T-helper 22 cell (primary cell): ENCODE measurements at regions not wholly inside any gene's neighbourhood (a gene's known extent, or its start where the extent isn't known, plus 50 kb on each side); places are given as distances from the start of the nearest gene placed in this dataset.

Experiments used
- DNase-seq: peaks from one replicate; pipeline ENCODE4 v3.0.0-alpha.2; 2020; ENCODE audit warnings: low read depth

DNA sequence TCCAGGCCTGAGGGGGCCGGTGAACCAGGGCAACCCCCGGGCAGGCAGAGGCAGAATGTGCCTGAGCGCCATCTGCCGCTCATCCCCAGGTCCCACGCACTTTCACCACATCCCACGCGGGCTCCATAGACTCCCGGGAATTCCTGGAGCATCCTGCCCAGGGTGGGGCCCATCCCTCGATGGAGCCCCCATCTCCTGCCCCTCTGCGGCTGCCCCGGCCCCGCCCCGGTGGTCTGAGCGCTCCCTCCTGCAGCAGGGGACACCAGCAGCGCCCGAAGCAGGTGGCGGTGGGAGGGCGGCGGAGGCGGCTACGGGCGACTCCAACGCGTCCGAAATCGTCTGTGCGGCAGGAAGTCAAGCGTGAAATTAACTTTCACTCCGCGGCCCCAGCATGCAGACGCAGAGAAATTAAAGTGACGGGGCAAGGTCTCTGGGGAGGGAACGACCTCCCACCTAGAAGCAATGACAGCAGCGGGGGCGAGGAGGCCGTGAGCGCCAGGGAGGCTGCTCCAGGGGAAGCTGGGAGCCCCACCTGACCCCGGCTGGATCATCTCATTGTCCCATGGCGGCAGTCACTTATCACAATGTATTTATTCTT lies 122.2 kb downstream of the NCOR2 start:
- DNase-seq, result no peak

DNA sequence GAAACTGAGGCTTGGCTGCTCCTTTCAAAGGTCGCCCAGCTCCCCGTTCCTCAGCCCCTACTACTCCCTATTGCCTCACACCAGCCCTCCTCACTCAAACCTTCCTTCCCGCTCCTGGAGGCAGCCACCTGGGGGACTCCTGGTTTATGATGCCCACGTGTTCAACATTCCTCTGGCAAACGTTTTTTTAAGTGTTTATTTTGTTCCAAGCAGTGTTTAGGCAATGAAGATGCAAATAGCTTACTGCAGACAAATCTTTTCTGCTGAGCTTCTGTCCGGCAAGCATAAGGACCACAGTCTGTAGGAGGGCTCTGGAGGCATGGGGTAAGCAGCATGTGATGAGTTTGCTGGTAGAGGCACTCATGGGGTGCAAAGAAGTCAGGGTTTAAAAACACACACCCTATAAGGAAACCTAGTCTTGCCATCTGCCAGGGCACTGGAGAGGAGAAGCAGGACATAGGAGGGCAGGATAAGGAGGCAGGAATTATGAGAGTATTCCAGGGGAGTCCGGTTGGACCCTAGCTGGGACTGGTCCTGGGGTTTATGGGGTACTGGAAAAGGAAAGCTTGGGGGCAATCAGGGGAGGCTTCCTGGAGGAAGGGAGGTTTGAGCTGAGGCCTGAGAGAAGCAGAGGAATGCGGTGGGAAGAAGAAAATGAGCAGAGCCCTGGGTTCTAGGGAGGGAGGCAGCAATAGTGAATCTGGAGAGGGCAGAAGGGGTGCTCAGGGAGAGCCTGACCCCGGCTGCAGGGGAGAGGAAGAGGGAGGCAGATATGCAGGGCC lies 123.3 kb downstream of the NCOR2 start:
- DNase-seq, result no peak

DNA sequence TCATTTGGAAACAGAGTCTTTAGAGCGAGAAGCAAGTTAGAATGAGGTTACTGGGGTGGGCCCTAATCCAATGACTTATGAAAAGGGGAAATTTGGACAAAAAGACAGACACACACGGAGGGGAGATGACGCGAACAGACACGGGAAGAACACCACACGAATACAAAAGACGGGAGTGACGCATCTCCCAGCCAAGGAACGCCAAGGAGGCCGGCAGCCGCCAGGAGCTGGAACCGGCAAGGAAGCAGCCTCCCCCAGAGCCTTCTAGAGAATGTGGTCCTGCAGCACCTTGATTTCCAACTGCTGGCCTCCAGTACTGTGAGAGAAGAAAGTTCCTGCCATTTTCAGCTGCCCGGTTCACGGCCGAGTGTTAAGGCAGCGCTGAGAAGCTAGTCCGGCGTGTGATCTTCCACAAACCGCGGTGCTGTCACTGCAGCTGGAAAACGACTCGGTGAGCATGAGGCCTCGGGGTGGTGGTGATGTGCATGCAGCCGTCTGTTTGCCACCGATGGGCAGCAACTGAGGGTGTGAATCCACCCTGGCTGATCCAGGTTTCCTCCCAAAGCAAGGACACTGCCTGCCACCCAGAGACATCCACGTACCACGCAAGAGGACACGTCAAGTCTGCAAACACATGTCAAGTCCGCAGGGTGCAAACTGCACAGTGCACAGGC lies 124.5 kb downstream of the NCOR2 start:
- no peak for DNase-seq

DNA sequence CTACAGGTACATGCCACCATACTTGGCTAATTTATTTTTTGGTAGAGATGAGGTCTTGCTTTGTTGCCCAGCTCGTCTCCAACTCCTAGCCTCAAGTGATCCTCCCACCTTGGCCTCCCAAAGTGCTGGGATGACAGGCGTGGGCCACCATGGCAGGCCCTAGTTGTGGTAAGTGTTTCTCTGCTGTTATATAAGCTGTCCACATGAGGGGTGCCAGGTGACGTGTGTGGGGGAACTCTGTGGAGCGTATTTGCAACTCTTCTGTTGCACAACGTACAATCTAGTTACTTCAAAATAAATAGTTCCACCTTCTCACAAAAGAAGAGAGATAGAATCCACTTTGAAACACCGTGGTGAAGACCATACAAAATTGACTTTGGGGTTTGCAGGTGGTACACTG lies 125.1 kb downstream of the NCOR2 start:
- DNase-seq, result no peak

DNA sequence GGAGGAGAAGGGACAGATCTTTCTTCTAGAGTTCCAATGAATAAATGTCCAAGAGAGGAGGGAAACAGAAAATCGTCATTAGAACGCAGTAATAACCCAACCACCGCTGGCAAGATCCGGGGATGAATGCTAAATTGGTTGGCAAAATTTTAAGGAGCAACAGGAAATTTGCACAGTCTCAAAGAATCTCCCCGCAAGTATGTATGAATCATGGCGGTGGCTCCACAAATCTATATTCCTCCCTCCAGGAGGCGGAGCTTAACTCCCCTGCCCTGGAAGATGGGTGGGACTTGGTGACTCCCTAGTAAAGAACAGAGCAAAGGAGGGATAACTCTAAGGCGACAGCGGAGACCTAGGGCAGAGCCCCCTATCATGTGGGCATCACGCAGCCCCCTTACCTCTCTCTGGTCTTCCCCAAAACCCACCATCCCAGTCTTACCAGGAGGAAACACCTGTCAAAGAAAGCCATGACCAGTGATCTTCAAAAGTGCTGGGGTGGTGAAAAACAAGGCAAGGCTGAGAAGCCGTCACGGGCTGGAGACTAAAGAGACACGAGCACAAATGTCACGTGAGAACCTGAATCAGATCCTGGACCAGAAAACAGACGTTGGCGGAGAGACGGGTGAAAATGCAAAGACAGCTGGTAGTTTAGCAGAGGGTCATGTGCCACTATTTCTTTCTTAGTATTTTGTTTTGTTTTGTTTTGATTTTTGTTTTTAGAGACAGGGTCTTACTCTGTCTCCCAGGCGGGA lies 125.8 kb downstream of the NCOR2 start:
- DNase-seq, result no peak

DNA sequence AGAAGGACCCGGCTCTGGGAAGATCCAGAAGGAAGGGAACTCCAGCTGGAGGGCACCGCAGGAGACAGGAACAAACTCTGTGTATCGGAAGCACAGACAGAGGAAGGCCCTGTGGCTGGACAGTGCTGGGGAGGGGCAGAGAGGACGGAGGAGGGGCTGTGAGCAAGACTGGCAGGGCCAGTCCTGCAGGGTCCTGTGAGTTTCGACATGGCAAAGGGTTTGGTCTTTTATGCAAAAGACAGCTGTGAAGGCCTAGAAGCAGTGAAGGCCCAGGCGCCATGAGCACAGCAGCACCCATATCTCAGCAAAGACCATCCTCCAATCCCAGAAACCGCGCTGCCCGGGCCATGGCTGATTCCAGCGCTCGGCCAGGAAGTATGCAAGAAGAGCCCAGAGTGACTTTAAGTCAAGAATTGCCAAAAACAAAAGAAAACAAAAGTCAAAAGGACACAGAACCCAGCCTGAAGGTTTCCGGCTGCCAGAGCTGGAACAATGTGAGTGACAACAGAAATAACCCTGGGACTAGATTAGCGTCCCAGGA lies 126.5 kb downstream of the NCOR2 start:
- no peak for DNase-seq

DNA sequence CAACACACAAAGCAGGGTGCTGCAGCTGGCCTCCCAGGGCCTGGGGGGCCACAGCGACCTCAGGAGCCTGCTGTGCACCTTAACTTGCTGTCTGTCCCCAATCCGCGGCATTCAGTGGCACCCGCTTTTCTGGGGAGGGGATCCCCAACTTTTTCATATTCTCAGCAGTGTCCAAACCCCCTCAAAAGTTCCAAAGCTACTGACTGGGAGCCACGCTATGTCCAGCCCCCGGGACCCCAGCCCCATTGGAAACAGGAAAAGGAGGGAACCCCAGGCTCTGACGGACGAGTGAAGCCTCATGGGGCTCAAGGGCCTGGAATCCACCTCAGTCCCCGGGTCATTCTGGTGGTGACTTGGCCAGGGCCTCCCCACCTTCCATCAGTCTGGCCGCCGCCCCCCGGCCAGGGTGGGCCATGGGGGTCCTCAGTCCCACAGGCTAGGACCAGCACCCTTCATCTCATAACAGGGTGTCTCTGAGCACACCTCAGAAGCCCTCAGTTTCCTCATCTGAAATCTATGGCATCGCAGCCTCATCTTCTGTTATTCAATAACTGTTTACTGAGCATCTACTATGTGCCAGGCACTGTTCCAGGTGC lies 127.3 kb downstream of the NCOR2 start:
- DNase-seq, result no peak

DNA sequence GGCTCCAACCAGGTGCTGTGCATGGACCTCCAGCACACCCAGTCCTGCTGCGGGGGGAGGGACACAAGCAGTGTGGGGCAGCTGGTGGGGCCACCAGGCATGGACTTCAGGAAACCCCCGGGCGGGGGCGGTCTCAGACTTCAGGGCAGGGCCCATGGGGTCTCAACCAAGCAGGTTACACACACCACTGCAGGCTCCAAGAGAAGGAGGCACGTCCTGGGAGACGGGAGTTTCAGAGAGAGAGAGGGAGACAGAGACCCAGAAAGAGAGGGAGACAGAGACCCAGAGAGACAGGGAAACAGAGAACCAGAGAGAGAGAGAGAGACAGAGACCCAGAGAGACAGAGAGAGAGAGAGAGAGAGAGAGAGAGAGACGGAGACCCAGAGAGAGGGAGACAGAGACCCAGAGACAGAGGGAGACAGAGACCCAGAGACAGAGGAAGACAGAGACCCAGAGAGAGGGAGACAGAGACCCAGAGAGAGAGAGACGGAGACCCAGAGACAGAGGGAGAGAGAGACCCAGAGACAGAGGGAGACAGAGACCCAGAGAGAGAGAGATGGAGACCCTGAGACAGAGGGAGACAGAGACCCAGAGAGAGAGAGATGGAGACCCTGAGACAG lies 128.9 kb downstream of the NCOR2 start:
- no peak for DNase-seq

DNA sequence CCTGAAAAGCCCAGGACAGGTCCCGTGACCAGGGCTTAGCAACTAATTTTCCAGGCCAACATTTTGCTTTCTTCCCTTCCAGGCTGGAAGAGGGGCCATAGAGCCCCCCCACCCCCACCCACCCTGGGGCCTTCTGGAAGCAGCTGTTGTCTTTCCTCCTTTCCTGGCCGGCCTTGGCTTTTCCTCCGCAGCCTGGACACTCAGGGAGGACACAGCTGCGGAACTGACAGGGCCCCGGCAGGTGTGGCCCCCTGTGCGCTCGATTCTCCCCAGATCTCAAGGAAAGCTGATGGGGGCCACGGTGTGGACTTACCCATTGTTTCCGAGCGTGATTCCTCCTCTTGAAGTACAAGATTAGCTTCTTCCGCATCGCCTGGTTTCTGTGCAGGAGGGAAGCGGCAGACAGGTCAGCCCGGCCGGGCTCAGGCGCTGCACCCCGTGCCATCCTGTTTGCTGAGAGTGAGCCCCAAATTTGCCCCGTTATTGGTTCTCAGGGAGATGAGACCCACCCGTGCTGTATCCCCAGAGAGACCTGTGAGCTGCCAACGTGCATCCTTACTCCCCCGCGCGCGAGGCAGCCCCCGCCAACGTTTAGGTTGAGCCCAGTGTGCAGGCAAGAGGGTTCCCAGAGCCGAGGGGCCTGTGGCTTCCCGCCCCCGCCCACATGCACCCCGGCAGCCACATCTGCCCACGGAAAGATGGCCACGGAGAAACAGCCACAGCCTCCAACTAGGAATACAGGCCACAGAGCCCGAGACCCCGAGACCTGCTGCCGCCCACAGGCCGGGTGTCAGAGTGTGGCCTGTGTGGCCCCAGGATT lies 129.6 kb downstream of the NCOR2 start:
- DNase-seq, result no peak

DNA sequence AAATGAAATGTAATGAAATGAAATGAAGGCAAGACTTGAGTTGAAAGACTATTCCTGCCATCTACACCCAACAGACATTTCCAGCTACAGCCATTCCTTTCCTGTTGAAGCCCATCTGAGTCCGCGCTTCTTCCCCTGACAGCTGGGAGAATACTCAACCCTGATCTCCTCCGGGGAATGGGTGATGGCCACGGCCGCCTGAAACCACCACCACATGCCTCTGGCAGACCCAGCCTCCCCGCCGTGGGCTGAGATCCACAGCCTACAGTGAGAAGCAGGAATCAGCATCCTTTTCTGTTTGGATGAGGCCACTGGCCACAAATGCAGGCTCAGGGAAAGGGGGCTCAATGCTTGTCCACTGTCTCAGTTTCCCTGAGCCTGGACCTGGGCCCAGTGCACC lies 130.3 kb downstream of the NCOR2 start:
- no peak for DNase-seq

DNA sequence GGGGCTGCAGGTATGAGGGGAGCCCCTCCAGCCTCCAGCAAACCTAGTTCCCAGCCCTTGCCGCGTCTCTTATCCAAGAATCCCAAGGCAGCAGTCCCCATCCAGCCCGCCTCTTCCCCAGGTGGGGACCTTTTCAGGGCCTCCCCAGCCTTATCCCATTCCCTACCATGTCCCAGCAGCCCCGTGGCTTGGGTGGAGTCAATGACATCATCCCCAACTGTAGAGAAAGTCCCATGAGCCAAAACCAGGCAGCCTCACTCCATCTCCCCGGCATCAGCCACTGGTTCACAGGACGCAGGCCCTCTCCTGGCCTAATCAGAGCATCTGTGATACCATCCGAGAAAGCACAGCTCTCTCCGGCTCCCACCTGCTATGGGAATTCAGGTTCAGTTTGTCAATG lies 131.0 kb downstream of the NCOR2 start:
- DNase-seq, result no peak

DNA sequence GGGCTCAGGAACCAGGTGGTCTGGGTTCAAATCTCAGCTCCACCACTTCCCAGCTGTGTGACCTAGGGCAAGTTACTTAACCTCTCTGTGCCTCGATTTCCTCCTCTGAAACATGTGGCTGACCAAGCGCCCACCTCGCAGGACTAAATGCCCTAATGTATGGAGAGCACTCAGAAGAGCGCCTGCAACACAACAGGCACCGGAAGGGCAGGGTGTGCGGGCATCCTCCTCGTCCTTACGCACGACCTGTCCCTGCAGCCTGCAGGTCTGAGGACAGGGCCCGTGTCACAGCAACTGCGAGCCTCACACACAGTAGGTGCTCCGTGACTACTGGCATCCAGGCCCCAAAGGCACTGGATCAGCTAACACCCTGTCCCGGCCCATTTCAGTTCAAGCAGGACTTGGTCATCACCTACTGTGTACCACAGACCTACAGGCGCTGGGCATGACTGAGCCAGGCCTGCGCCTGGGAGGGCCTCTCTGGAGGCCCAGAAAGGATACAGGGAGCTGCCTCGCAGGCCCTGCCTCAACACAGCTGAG lies 131.5 kb downstream of the NCOR2 start:
- no peak for DNase-seq

DNA sequence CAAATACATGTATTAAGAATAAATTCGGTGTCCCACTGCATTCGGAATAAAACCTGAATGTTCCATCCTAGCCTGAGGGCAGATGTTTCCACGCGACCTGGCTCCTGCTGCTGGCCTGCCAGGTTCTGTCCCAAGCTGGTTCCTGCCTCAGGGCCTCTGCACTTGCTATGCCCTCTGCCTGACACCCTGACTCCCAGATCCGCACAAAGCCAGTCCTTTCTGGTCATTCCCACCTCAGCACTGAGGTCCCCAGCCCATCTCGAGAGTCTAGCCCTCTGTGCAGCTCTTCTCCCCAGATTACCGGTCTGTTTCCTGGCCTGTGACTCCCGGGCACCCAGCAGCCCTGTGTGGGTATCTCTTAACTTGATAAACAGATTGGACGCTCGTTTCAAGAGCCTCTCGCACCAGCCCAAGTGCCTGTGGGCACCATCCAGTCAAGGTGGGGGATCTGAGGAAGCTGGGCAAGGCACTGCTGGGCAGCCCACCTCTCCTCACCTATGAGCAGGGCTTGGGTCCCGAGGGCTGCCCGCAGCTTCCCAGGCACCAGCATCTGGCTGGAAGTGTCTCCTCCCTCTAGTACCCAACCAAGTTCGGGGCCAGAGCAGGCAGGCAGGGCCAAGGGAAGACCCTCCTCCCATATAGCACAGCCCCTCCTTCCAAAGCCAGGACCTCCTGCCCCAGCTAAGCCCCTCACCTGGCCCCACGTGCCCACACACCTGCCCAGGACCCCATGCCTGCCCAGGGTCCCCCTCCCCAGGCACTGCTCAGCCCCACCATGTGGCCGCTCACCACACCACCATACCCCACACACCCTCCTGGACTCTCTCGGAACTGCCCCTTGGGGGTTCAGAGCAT lies 132.2 kb downstream of the NCOR2 start:
- DNase-seq, result no peak

DNA sequence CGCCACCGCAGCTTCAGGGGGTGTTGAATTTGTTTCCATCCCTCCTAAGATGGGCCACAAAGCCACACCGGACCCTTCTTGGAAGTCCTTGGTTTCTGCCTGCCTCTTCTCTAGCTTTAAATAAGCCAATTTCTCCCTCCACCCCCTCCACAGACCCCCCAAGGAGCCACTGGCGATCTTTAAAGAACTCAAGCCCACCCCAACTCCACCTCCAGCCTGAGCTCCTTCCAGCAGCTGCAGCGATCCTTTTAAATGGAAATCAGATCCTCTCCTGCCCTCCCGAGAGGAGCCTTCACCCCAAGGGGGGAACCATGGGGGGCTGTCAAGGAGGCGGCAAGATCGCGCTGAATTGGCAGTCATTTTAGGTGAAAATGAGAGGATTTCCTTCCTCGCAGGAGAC lies 133.1 kb downstream of the NCOR2 start:
- no peak for DNase-seq

DNA sequence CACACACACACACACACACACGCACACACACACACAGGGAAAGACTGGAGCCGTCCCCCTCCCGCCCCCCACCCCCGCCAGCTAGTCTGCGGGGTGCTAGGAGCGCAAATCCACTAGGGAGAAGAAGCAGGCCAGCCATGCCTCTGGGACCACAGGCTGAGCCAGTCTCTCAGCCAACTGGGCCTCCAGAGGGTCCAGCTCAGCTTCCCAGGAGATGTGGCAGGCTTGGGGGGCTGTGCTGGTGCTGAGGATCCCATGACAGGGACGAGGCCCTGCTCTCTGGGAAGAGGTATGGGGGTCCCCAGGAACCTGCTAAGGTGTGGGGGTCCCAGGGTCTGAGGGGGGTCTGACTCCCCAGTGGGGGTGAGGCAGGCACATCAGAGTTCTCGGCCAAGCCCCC lies 133.5 kb downstream of the NCOR2 start:
- DNase-seq, result no peak

DNA sequence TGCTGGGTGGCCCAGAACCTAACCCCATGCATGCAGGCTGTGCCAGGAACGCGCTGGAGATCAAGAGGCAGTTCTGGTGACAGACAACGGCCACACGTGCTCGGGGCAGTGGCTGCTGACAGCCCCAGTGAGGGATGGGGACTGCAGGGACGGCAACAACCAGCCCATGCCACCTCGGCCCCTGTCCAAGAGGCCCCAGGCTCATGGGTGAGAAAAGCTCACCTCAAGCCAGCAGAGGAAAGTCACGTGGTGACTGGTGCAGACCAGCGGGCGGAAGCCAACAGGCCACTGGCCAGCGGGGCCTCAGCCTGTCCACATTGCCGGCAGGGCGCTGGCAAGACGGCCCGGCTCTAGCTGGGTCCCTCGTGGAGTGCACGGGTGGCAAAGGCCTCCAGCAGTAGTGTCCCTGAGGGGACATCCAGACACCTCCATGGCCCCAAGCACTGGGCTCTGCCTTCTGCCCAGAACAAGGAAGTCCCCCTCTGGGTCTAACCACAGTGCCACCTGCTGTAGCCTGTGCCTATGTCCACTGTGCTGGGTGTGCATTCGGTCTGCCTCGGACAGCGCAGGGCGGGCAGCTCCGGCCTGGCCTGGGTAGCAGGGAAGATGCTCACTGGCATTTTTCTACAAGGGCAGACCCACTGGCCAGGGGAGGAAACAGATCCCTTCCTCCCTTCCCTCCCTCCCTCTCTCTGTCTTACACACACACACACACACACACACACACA lies 134.1 kb downstream of the NCOR2 start:
- no peak for DNase-seq

DNA sequence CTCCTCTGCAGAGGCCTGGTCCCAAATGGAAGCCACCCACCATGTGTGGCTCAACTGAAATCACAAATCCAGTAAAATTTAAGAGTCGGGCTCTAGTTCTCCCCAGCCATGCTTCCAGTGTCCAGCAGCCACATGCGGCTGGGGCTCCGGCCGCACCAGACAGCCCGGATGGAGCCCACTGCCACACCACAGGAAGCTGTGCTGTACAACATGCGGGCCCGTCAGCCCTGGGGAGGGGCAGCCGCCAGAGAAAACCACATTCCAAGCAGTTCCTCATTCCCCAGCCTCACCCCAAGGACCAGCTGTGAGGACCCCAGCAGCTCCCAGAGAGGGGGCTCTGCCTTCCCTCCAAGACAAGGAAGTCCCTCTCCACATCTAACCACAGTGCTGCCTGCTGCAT lies 135.0 kb downstream of the NCOR2 start:
- DNase-seq, result no peak

DNA sequence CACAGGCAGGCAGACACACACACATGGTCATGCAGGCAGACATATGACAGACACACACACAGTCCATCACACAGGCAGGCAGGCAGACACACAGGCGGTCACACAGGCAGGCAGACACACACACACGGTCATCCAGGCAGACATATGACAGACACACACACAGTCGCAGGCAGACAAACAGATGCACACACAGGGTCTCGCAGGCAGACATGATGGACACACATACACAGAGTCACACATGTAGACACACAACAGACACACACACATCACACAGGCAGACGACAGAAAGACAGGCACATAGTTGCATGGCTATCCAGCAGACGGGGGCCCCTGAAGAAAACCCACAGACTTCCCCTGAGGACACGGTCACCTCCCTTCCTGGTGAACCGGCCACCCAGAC lies 135.4 kb downstream of the NCOR2 start:
- DNase-seq, result no peak

DNA sequence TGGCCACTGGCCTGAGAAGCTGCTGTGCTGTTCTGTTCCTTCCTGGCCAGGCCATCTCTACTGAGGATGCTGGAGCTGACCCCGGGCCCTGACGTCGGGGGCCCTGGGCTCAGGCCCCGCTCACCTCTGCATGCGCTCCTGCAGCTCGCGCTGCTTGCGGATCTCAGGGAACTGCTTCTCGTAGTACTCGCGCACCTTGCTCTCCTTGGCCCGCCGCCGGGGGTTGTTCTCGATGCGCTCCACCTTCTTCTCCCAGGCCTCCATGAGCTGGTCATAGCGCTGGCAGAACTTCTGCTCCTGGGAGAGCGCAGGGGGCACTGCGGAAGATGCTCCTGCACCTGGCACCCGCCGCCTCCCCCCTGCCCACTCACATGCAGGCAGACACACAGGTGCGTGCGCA lies 135.6 kb downstream of the RFLNA start:
- DNase-seq, result no peak
